Thyroid gland (tissue), 4 donors: ENCODE measurements at regions not wholly inside any gene's neighbourhood (a gene's known extent, or its start where the extent isn't known, plus 50 kb on each side); places are given as distances from the start of the nearest gene placed in this dataset.

Experiments used
- CTCF ChIP-seq, 6 experiments: fragments of 200-600 bp in 3 of 6; fragments of 450-650 bp in 3 of 6; sonication (generic) in 3 of 6; IDR thresholded peaks; one replicate each; pipeline ENCODE4 v1.5.1; 2016 to 2019; ENCODE audit warnings: antibody characterized with exemption in 6 of 6, mild to moderate bottlenecking in 2 of 6, inconsistent platforms in 1 of 6, moderate library complexity in 1 of 6
- POLR2A ChIP-seq, 2 donors: fragments of 450-650 bp; IDR thresholded peaks; one replicate each; pipeline ENCODE4 v1.6.1; 2017; ENCODE audit warnings: antibody characterized with exemption in 2 of 2, mild to moderate bottlenecking in 2 of 2, moderate library complexity in 1 of 2

DNA sequence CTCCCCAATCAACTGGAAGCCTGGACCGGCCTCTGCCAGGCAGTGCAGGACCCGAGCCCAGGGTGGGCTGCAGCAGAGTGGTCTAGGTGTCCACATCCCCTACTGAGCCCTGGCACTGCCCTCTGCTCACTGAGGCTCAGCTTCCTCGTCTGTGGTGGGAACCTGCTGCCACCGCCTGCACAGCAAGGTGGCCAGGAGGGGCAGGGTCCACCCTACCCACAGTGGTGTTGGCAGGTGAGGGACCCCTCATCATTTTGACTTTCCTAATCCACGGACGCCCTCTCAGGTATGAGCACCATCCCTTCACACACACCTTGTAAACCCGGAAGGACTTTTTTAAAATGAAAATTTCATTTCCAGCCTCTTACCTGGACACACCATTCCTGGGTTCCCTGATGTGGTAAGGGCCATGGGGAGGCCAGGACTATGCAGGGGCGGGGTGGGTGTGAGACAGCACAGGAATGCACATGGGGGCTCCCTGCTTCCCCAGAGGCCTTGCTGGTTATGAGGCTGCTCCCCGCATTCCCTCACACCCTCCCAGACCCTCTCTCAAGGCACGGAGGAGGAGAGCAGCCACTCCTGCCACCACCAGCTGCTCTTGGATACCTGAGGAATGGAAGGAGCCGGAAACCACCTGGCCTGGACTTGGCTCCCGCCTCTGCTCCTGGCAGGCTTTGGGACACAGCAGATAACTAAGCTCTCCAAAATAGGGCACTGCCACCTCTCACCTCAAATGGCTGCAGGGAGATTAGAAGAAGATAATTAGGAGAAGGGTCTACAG is 185.9 kb upstream of the TPM1 start:
- TF ChIP-seq CTCF (IDR thresholded peaks at IDR 0.05) (no peak), POLR2A (IDR thresholded peaks at IDR 0.05) (no peak)
